ENCODE measurements at regions not wholly inside any gene's neighbourhood (a gene's known extent, or its start where the extent isn't known, plus 50 kb on each side); places are given as distances from the start of the nearest gene placed in this dataset.

DNA sequence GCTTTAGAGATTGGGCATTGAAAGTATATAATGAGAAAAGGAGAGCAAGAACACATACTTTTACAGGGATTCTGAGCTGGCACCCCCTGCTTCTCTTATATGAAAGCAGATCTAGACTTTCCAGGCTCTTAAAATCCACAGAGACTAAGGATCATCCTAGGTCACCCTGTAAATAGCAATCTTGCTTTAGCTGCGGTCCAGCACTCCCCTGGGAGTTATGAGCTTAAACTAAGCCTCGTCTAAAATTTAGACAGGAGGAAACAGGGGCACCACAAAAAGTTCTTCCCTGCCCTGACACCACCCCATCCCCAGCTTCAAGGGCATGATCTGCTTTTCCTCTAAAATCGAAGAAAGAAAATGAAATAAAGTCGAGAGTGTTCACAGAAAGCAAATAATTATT is 143.3 kb upstream of the KCNIP4 start:
- Histone ChIP-seq H3K9me3 (ENCODE audit: low read length) (no peaks in the 10 kb centered on the region), H3K79me2 (ENCODE audit: insufficient read depth, low read length) (no peaks in the 10 kb centered on the region), H3K4me1 (ENCODE audit: insufficient read depth, low read length, severe bottlenecking) (no peaks in the 10 kb centered on the region), H3K4me3 (ENCODE audit: low read depth, low read length, poor library complexity, severe bottlenecking) (no peak overlapping the region), H2AFZ (ENCODE audit: low read length) (no peak overlapping the region), H3K9ac (ENCODE audit: low read length) (no peak overlapping the region), H3K27ac (ENCODE audit: low read depth, low read length, poor library complexity, severe bottlenecking) (no peak overlapping the region), H3K27me3 (ENCODE audit: insufficient read depth, low read length) (no peaks in the 10 kb centered on the region), H3F3A (ENCODE audit: insufficient read depth, low read length) (no peaks in the 10 kb centered on the region), H3K9me2 (ENCODE audit: low read depth, low read length) (no peaks in the 10 kb centered on the region), H4K20me1 (ENCODE audit: insufficient read depth, low read length) (no peaks in the 10 kb centered on the region), H3K36me3 (ENCODE audit: insufficient read depth, low read length) (no peaks in the 10 kb centered on the region), H3K4me2 (ENCODE audit: low read length) (no peak overlapping the region)
- TF ChIP-seq, protein P1, sequence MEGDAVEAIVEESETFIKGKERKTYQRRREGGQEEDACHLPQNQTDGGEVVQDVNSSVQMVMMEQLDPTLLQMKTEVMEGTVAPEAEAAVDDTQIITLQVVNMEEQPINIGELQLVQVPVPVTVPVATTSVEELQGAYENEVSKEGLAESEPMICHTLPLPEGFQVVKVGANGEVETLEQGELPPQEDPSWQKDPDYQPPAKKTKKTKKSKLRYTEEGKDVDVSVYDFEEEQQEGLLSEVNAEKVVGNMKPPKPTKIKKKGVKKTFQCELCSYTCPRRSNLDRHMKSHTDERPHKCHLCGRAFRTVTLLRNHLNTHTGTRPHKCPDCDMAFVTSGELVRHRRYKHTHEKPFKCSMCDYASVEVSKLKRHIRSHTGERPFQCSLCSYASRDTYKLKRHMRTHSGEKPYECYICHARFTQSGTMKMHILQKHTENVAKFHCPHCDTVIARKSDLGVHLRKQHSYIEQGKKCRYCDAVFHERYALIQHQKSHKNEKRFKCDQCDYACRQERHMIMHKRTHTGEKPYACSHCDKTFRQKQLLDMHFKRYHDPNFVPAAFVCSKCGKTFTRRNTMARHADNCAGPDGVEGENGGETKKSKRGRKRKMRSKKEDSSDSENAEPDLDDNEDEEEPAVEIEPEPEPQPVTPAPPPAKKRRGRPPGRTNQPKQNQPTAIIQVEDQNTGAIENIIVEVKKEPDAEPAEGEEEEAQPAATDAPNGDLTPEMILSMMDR (IDR thresholded peaks at IDR 0.05; ENCODE audit: low read length), result no peak
- no peak for TF ChIP-seq EZH2 (IDR thresholded peaks at IDR 0.05; ENCODE audit: borderline replicate concordance, low read length)

DNA sequence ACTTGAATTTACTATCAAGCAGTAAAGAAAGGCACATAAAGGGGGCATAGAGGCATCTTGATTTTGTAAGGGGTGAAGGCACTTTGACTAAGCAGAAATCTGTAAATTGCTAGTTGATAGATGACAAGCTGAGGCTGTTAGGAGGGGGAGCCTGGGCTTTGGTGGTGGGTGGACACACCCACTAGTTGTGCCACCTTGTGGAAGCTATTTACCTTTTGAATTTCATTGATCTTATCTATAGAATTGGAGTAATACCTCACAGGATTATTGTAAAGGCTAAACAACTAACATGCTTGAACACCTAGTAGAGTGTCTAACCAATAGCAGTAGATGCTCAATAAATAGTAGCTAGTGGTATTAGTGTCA is 142.8 kb upstream of the KCNIP4 start:
- H3K79me2 ChIP-seq (ENCODE audit: insufficient read depth, low read length), result no peaks in the 10 kb centered on the region
- no peaks in the 10 kb centered on the region for H4K20me1 ChIP-seq (ENCODE audit: insufficient read depth, low read length)
- no peak for TF ChIP-seq EZH2 (IDR thresholded peaks at IDR 0.05; ENCODE audit: borderline replicate concordance, low read length)
- TF ChIP-seq, protein P1 (IDR thresholded peaks at IDR 0.05; ENCODE audit: low read length), result no peak
- H3K9ac ChIP-seq (ENCODE audit: low read length), result no peak overlapping the region
- H3K4me1 ChIP-seq (ENCODE audit: insufficient read depth, low read length, severe bottlenecking), result no peaks in the 10 kb centered on the region
- H3K9me3 ChIP-seq (ENCODE audit: low read length), result no peaks in the 10 kb centered on the region
- no peaks in the 10 kb centered on the region for H3K36me3 ChIP-seq (ENCODE audit: insufficient read depth, low read length)
- no peak overlapping the region for H3K4me2 ChIP-seq (ENCODE audit: low read length)
- no peaks in the 10 kb centered on the region for H3K27me3 ChIP-seq (ENCODE audit: insufficient read depth, low read length)
- H3K27ac ChIP-seq (ENCODE audit: low read depth, low read length, poor library complexity, severe bottlenecking), result no peak overlapping the region
- no peaks in the 10 kb centered on the region for H3K9me2 ChIP-seq (ENCODE audit: low read depth, low read length)
- no peak overlapping the region for H3K4me3 ChIP-seq (ENCODE audit: low read depth, low read length, poor library complexity, severe bottlenecking)
- no peaks in the 10 kb centered on the region for H3F3A ChIP-seq (ENCODE audit: insufficient read depth, low read length)
- no peak overlapping the region for H2AFZ ChIP-seq (ENCODE audit: low read length)

DNA sequence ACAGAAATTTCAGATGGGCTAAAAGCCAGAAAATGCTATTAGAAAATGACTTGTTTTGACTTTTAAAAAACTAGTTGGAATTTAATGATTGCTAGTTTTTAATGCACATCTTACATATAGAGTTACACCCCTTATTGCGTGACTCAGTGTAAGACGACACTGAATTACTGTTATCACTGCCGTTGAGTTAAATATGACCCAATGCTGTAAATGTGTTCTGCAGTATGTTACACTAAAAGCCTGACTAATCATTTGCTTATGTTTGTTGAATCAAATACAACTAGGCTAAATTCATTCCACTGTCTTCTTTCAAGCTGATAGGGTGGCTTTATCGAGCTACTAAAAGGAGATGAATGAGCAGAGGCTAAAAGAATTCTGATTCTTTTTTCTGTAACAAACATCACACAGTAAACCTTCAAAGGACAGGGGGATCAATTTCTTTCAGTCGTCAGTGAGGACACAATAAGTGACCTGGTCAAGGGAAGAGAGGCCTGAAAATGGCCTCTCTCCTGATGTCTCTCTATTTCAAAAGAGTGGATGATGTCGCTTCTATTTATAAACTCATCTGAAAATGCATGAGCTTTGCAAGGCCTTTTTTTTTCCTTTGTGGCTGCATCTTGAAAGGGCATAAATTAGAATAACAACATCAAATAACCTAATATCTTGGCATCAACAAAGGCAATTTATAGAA is 142.2 kb upstream of the KCNIP4 start:
- H3K9me3 ChIP-seq (ENCODE audit: low read length), result no peaks in the 10 kb centered on the region
- no peaks in the 10 kb centered on the region for H3K9me2 ChIP-seq (ENCODE audit: low read depth, low read length)
- H3K4me1 ChIP-seq (ENCODE audit: insufficient read depth, low read length, severe bottlenecking), result no peaks in the 10 kb centered on the region
- no peaks in the 10 kb centered on the region for H4K20me1 ChIP-seq (ENCODE audit: insufficient read depth, low read length)
- H3K36me3 ChIP-seq (ENCODE audit: insufficient read depth, low read length), result no peaks in the 10 kb centered on the region
- H3K9ac ChIP-seq (ENCODE audit: low read length), result no peak overlapping the region
- no peak overlapping the region for H2AFZ ChIP-seq (ENCODE audit: low read length)
- TF ChIP-seq, protein P1 (IDR thresholded peaks at IDR 0.05; ENCODE audit: low read length), result no peak
- TF ChIP-seq EZH2 (IDR thresholded peaks at IDR 0.05; ENCODE audit: borderline replicate concordance, low read length), result no peak
- H3K79me2 ChIP-seq (ENCODE audit: insufficient read depth, low read length), result no peaks in the 10 kb centered on the region
- no peak overlapping the region for H3K4me3 ChIP-seq (ENCODE audit: low read depth, low read length, poor library complexity, severe bottlenecking)
- H3F3A ChIP-seq (ENCODE audit: insufficient read depth, low read length), result no peaks in the 10 kb centered on the region
- H3K27me3 ChIP-seq (ENCODE audit: insufficient read depth, low read length), result no peaks in the 10 kb centered on the region
- H3K27ac ChIP-seq (ENCODE audit: low read depth, low read length, poor library complexity, severe bottlenecking), result no peak overlapping the region
- H3K4me2 ChIP-seq (ENCODE audit: low read length), result no peak overlapping the region
